GM18870 (cell line): ENCODE measurements at regions not wholly inside any gene's neighbourhood (a gene's known extent, or its start where the extent isn't known, plus 50 kb on each side); places are given as distances from the start of the nearest gene placed in this dataset.
A peak's percentile ranks its signal among the peaks of the same experiment; 100 is the strongest.

Experiments
- ATAC-seq: cut with Tn5 transposase; IDR thresholded peaks from one replicate; pipeline ENCODE4 v1.9.1; 2021; ENCODE audit warnings: moderate library complexity; ENCODE audit not compliant: unreplicated experiment

DNA sequence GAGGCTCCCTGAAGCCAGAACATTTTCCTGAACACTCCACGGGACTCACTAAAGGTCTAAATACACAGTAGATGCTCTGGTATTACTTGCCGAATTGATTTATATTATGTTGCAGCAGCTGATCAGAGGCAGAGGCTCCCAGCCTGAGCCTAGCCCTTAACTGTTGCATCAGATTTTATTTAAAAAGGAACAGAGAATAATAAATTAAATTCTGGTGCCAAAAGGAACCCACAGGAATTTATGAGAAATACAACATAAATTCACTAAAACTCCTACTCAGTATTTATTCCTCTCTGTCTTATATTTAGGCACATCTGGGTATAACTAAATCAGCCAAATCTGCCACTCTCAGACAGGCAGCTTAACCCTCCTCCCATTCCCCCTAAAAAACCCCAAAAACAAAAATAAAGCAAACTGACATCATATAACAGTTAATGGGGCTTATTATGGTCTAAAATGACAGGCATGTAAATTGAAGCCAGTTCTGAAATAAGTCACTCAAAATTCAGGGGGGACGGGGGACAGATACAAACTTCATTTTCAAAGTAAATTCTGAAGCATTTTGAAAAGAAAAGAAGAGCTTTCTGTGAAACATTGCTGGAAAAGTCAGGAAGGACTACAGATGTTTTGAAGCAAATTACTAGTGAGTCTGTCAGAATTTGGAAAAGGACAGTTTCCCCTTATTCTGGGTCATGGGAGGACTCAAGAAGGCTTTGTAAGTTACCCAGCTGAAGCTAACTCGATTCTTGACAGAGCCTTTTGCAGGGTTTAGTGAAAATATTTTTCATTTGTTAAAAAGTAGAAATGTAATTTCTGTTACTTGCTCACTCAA, 53.8 kb upstream of the CORO2B start:
- no peak for ATAC-seq

- ATAC-seq = no peak
Observed at GRCh38 chr15:68525815-68526214, 53.0 kb upstream of the CORO2B start.

DNA sequence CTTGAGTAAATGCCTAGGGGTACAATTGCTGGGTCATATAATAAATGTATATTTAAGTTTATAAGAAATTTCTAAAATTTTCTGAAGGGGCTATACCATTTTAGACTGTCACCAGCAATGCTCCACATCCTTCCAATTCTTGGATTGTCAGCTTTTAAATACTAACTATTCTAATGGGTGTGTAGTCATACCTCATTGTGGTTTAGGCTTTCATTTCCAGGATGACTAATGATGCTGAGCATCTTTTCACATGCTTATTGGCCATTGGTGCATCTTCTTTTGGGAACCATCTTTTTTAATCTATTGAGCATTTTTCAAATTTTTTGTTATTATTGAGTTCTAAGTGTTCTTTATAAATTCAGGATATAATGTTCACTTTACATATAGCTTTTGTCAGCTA, 52.5 kb upstream of the CORO2B start:
- peak; percentile 69 for ATAC-seq

GRCh38 chr15:68526784-68527183, 52.0 kb upstream of the CORO2B start:
- ATAC-seq = no peak

DNA sequence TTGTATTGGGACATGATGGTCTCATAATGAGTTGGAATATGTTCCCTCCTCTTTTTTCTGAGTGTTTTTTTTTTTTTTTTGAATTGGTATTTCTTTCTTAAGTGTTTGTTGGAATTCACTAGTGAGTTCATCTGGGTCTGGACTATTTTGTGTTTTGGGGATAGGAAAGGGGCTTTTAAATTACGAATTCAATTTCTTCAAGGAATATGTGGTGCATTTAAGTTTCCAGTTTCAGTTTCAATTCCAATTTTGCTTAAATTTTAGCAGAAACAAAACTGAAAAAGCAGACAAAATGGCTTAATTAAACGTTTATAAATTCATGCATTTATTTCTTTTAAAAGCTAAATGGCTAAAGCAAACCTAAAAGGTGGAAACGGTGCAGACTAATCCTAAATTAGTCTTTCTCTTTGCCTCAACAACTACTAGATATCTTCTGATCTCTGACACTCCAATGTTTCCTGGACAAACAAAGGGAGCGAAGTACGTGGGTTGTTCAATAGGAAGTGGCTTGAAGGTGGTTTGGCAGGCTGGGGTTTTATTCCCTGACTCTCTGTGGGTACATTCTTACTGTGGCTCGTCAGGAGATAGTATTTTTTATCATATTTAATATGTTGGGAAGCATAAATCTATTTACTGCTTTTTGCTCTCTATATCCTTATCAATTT, 50.0 kb upstream of the CORO2B start:
- ATAC-seq = no peak
